ENCODE measurements at regions not wholly inside any gene's neighbourhood (a gene's known extent, or its start where the extent isn't known, plus 50 kb on each side); places are given as distances from the start of the nearest gene placed in this dataset.
"Not testable (repeated sequence)": the region's sequence is repeated elsewhere in the genome, so short reads cannot be mapped to it uniquely, and the experiment has no call there.

DNA sequence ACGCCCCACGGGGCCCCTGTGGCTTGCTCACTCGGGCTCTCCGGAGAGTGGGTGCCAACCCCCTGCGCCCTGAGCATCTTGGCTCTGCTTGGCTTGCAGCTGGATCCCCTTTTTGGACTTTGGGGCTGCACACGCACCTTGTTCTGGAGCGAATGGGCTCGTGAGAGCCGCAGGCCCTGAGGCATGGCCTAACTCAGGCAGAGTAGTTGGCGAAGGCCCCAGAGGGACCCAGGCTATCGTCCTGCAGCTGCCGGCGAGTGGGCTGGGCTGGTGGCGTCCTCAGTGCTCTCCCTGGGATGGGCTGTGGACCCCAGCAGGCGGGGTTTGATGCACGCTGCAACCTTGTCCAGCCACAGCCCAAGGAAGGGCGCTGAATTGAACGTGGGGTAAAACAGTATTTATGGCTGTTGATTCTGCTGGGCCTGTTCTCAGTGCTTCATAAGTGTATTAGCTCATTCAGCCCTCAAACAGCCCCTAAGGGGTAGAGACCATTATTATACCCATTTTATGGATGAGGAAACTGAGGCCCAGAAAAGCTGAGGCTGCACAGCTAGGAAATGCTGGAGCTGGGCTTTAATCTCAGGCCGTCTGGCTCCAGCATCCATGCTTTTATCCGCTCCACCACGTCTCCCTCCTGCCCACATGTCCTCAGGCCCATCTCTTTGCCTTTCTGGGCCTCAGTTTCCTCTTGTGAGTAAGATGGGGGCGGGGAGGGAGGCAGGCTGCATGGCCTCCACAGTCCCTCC, 171.2 kb upstream of the CIBAR2 start:
- TF ChIP-seq POU2F2 (IDR thresholded peaks at IDR 0.05; ENCODE audit: low read depth, low read length), result no peak
- no peak for TF ChIP-seq PAX5 (IDR thresholded peaks at IDR 0.05; ENCODE audit: insufficient read depth, low read length, severe bottlenecking)
- no peak for TF ChIP-seq SPI1 (IDR thresholded peaks at IDR 0.05; ENCODE audit: low read depth, low read length)
- no peak for TF ChIP-seq POLR2AphosphoS5 (IDR thresholded peaks at IDR 0.05; ENCODE audit: low read depth, low read length)
- no peak for TF ChIP-seq POLR2A (IDR thresholded peaks at IDR 0.05; ENCODE audit: low read depth, low read length)
- TF ChIP-seq TAF1 (IDR thresholded peaks at IDR 0.05; ENCODE audit: low read depth, low read length), result no peak
- no peak for DNase-seq (ENCODE audit: insufficient read length, low spot score)
- no peak for FAIRE-seq

DNA sequence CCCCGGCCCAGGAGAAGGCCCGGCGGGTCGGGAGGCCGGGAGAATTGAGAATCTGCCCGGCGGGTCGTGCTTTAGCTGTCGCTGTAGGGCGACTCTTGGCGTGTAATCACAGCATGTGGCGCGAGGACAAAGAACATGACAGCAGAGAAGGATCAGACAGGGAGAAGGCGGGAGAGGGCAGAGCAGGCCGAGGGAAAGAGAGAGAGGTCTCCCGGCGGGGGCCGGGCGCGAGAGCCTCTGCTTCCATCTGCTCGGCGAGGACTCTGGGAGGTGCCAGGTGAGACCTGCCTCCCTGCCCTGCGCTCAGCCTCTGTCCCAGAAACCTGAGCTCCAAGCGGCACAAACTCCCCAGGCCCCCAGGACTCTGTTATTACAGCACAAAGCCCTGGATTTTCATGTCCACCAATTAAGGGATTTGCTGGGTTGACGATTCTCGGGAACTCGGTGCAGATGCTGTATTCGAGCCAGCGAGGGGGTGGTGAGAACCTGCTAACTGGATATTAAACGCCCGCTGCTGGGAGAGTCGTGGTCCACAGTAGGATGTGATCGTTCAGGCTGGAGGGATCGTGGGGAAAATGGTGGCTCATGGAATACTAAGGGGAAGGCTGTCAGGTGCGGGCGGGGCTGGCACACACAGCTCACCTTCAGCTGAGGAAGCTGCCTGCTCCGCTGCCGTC, 172.0 kb upstream of the CIBAR2 start:
- no peak for FAIRE-seq
- DNase-seq (ENCODE audit: insufficient read length, low spot score), result no peak
- TF ChIP-seq PAX5 (IDR thresholded peaks at IDR 0.05; ENCODE audit: insufficient read depth, low read length, severe bottlenecking) (no peak), SPI1 (IDR thresholded peaks at IDR 0.05; ENCODE audit: low read depth, low read length) (no peak), POU2F2 (IDR thresholded peaks at IDR 0.05; ENCODE audit: low read depth, low read length) (no peak), POLR2A (IDR thresholded peaks at IDR 0.05; ENCODE audit: low read depth, low read length) (no peak), POLR2AphosphoS5 (IDR thresholded peaks at IDR 0.05; ENCODE audit: low read depth, low read length) (no peak), TAF1 (IDR thresholded peaks at IDR 0.05; ENCODE audit: low read depth, low read length) (no peak)

DNA sequence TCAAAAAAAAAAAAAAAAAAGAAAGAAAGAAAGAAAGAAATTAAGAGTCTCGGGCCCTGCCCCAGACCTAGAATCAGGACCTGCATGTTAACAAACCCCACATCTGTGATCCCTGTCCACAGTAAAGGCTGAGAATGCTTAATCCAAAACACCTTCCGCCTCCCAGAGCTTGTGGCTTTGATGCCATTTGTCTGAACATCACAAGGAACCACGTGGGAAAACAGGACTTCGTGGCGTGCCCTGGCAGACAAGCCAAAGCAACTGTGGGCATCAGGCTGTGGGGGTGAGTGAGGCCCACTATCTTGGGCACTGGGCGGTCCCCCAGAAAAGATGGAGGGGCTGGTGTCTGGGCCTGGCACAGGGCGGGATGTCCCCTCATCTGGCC, 173.4 kb upstream of the CIBAR2 start:
- TF ChIP-seq POLR2AphosphoS5 (IDR thresholded peaks at IDR 0.05; ENCODE audit: low read depth, low read length), result no peak
- no peak for TF ChIP-seq TAF1 (IDR thresholded peaks at IDR 0.05; ENCODE audit: low read depth, low read length)
- TF ChIP-seq POLR2A (IDR thresholded peaks at IDR 0.05; ENCODE audit: low read depth, low read length), result no peak
- TF ChIP-seq POU2F2 (IDR thresholded peaks at IDR 0.05; ENCODE audit: low read depth, low read length), result no peak
- TF ChIP-seq SPI1 (IDR thresholded peaks at IDR 0.05; ENCODE audit: low read depth, low read length), result no peak
- no peak for TF ChIP-seq PAX5 (IDR thresholded peaks at IDR 0.05; ENCODE audit: insufficient read depth, low read length, severe bottlenecking)
- FAIRE-seq, result no peak
- no peak for DNase-seq (ENCODE audit: insufficient read length, low spot score)

DNA sequence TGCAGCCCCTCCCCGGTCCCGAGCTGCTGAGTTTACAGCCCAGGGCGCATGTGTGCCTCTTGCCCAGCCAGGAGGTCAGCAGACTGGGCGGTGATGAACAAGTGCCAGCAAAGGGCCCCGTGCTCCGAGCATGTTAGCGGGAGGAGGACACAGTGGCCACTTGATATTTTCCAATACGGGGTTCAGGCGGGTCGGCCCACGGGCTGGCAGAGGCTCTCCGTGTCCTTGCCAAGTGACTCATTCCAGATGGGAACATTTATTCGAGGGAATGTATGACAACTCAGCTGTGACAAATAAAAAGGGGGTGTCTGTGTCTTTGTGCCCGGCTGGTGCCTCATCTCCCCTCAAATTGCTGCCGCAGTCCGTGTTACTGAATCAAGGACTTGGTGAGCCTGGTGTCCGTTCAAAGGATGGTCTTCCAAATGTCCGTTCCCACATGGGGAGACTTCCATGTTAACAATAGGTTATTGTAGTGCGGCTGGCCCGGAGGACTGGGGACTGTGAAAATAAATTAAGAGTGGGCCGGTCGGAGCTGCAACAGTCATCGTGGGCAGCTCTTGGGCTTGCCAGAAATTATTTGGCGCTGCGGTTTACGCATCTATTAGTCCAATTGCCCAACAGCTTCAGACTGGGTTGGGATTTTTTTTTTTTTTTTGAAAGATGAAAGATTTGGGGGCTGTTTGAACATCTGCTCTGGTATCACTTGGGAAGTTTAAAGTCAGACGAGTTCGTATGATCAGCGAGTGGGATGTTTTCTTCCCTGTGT, 174.0 kb upstream of the CIBAR2 start:
- DNase-seq (ENCODE audit: insufficient read length, low spot score) (no peak), FAIRE-seq (no peak)
- no peak for TF ChIP-seq PAX5 (IDR thresholded peaks at IDR 0.05; ENCODE audit: insufficient read depth, low read length, severe bottlenecking)
- TF ChIP-seq POLR2A (IDR thresholded peaks at IDR 0.05; ENCODE audit: low read depth, low read length), result no peak
- TF ChIP-seq POU2F2 (IDR thresholded peaks at IDR 0.05; ENCODE audit: low read depth, low read length), result no peak
- TF ChIP-seq TAF1 (IDR thresholded peaks at IDR 0.05; ENCODE audit: low read depth, low read length), result no peak
- no peak for TF ChIP-seq SPI1 (IDR thresholded peaks at IDR 0.05; ENCODE audit: low read depth, low read length)
- TF ChIP-seq POLR2AphosphoS5 (IDR thresholded peaks at IDR 0.05; ENCODE audit: low read depth, low read length), result no peak

DNA sequence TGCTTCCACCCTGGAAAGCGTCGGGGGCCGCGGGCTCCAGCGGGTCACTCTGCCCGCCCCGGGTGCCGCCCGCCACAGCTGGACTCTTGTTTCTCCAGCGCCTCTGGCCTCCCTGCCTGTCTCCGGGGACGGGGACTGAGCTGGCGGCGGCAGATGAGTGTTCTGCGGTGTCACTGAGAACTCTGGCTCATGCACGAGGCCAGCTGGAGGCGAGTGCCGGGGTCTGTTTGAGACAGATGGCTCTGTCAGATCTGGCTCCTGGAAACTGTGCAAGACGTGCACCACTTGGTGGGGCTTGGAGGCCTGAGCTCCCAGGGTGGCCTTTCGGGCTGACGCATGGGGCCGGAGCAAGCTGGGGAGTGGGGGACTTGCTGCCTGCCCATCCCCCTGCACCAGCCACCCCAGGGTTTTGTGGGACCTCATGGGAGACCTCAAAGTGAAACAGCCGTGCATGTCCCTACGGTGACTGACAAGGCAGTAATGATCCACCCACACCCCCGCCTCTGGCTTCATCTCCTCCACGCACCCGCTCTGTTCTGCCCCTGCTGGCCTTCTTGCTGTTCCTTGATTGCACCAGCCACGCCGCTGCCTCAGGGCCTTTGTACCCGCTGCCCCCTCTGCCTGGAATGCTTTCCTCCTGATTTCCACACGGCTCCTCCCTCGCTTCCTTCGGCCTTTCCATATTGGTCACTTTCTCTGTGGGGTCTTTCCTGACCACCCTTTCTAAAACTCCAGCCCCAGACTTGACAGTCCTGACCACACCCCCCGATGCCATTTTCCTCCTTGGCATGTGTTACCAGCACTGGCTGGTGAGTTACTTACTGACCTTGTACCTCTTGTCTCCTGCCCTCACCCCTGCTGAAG, 174.9 kb upstream of the CIBAR2 start:
- DNase-seq (ENCODE audit: insufficient read length, low spot score), result no peak
- TF ChIP-seq POLR2AphosphoS5 (IDR thresholded peaks at IDR 0.05; ENCODE audit: low read depth, low read length), result no peak
- TF ChIP-seq POU2F2 (IDR thresholded peaks at IDR 0.05; ENCODE audit: low read depth, low read length), result no peak
- TF ChIP-seq SPI1 (IDR thresholded peaks at IDR 0.05; ENCODE audit: low read depth, low read length), result no peak
- TF ChIP-seq PAX5 (IDR thresholded peaks at IDR 0.05; ENCODE audit: insufficient read depth, low read length, severe bottlenecking), result no peak
- no peak for TF ChIP-seq TAF1 (IDR thresholded peaks at IDR 0.05; ENCODE audit: low read depth, low read length)
- TF ChIP-seq POLR2A (IDR thresholded peaks at IDR 0.05; ENCODE audit: low read depth, low read length), result no peak
- no peak for FAIRE-seq

DNA sequence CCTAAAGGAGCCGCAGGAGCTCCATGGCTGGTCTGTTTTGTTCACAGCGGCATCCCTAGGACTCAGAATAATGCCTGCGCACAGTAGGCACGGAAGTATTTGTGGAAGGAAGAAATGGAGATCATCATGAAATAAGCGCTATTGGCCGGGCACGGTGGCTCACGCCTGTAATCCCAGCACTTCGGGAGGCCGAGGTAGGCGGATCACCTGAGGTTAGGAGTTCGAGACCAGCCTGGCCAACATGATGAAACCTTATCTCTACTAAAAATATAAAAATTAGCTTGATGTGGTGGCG, 175.5 kb upstream of the CIBAR2 start:
- not testable (repeated sequence) for DNase-seq (ENCODE audit: insufficient read length, low spot score); FAIRE-seq

DNA sequence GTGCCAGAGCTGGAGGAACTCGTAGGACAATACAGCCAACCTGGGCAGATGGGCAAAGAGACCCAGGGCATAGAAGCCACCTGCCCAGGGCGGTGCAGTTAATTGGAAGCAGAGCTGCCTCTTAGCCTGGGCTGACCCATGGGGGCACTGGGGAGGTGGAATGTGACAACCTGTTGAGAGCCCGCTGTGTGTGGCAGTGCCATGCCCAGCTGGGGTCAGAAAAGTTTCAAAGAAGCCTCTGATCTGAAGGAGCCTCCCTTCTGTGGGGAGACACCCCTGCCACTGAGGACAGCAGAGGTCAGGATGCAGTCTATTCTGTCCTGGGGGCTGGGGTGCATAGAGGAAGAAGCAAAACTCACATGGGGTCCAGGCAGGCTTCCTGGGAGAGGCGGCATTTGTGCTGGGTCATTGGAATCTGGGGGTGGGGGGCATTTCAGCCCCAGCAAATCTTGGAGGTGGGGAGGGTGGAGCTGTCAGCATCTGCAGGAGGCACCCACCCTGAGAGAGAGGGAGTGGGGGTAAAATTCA, 176.1 kb upstream of the CIBAR2 start:
- DNase-seq (ENCODE audit: insufficient read length, low spot score) (no peak), FAIRE-seq (no peak)
- TF ChIP-seq PAX5 (IDR thresholded peaks at IDR 0.05; ENCODE audit: insufficient read depth, low read length, severe bottlenecking) (no peak), POLR2A (IDR thresholded peaks at IDR 0.05; ENCODE audit: low read depth, low read length) (no peak)

DNA sequence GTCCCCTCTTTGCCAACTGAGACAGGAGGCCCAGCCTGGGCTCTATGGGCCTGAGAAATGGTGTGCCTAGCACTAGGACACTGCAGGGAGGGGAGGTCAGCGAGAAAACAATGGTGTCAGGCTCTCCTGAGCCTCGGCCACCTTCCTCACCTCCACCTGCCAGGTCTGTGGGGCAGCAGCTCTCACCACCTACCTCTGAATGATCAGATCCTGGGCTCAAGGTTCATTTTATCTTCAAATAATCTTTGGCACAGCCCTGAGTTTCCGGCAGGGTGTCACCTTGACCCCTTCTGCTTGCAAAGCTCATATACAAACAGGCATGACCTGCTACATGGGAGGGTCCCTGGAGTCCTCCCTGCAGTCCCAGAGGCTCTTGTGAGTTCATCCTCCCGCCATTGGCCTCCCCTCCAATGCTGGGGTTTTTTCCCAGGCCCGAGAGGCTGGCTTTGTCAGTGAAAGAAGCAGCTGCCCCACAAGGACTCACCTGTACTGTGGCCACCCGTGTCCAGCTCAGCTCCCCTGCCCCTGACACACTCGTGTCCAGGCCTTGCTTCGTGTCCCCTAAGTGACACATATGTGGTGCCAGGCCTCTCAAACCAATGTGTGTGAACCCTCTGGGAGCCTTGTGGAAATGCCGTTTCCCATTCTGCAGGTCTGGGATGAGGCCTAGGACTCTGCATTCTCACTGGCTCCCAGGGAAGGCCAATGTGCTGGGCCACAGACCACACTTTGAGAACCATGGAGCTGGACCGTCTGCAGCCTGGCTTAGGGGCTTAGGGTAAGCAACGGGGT, 176.8 kb upstream of the CIBAR2 start:
- FAIRE-seq (no peak), DNase-seq (ENCODE audit: insufficient read length, low spot score) (no peak)

More for the DNA sequence above, 176.8 kb upstream of the CIBAR2 start:
- TF ChIP-seq POLR2A (IDR thresholded peaks at IDR 0.05; ENCODE audit: low read depth, low read length) (no peak), SPI1 (IDR thresholded peaks at IDR 0.05; ENCODE audit: low read depth, low read length) (no peak), TAF1 (IDR thresholded peaks at IDR 0.05; ENCODE audit: low read depth, low read length) (no peak), PAX5 (IDR thresholded peaks at IDR 0.05; ENCODE audit: insufficient read depth, low read length, severe bottlenecking) (no peak), POU2F2 (IDR thresholded peaks at IDR 0.05; ENCODE audit: low read depth, low read length) (no peak), POLR2AphosphoS5 (IDR thresholded peaks at IDR 0.05; ENCODE audit: low read depth, low read length) (no peak)

All from GM12891 (cell line).